ENCODE measurements at regions not wholly inside any gene's neighbourhood (a gene's known extent, or its start where the extent isn't known, plus 50 kb on each side); places are given as distances from the start of the nearest gene placed in this dataset.
"Not testable (repeated sequence)": the region's sequence is repeated elsewhere in the genome, so short reads cannot be mapped to it uniquely, and the experiment has no call there.

DNA sequence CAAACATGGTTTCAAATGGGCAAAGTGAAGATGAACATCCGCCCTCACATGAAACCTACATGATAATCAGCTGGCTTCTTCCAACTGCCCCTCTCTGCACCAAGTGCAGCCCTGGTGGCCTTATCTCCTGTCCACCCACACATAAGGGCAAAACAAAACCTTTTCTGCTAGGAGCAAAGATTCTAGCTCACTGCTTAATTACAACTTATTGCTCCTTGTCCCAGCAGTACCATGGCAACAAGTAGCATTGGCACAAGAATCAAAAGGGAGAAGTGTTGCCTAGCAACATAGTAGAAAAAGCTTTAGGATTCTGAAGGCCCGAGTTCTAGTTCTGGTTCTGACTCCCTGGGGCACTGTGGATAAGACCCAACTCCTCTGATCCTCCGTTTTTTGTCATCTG is 68.7 kb upstream of the BMAL1 start:
- DNase-seq (ENCODE audit: low read depth in 4 of 6, low spot score in 6 of 6) = peak in 2 of 6 donors; percentile 78 to 79
- no peaks in the 10 kb centered on the region for H3K27me3 ChIP-seq (ENCODE audit: control insufficient read depth, insufficient read depth, low read length)
- H3K4me3 ChIP-seq (ENCODE audit: low read depth, low read length) = no peak overlapping the region
- no peaks in the 10 kb centered on the region for H3K9me3 ChIP-seq (ENCODE audit: control insufficient read depth, insufficient read depth, low read length)
- peaks cover 15% of the 10 kb centered on the region for H3K4me1 ChIP-seq (ENCODE audit: control insufficient read depth, insufficient read depth, low read length)
- H3K27ac ChIP-seq (ENCODE audit: low read depth, low read length) = peak overlapping the region; percentile 6
- no peaks in the 10 kb centered on the region for H3K36me3 ChIP-seq (ENCODE audit: control insufficient read depth, insufficient read depth, low read length)
- 69% methylated on average over 1 of the region's 3 CpGs for WGBS (ENCODE audit: insufficient coverage)

DNA sequence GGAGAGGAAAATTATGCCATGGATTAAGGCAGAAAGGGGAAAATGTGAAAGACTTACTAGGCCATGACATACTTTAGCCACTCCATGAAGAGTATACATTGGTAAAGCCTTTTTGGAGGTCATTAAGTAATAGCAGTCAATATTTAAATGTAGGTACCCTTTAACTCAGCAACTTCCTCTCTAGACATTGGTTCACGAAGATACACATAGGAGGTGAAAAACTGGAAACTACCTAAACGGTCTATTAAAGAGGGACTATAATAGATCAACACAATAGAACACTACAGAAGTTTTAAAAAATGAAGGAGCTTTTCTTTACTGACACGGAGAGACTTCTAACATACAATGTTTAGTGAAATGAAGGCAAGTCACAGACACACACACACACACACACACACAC is 68.2 kb upstream of the BMAL1 start:
- H3K4me3 ChIP-seq (ENCODE audit: low read depth, low read length) = no peak overlapping the region
- H3K27me3 ChIP-seq (ENCODE audit: control insufficient read depth, insufficient read depth, low read length) = no peaks in the 10 kb centered on the region
- no peaks in the 10 kb centered on the region for H3K36me3 ChIP-seq (ENCODE audit: control insufficient read depth, insufficient read depth, low read length)
- H3K9me3 ChIP-seq (ENCODE audit: control insufficient read depth, insufficient read depth, low read length) = no peaks in the 10 kb centered on the region
- no peak for DNase-seq (ENCODE audit: low read depth in 4 of 6, low spot score in 6 of 6)
- WGBS (ENCODE audit: insufficient coverage) = no CpG with 5 or more reads among the region's 3 CpGs
- peaks cover 15% of the 10 kb centered on the region for H3K4me1 ChIP-seq (ENCODE audit: control insufficient read depth, insufficient read depth, low read length)
- H3K27ac ChIP-seq (ENCODE audit: low read depth, low read length) = no peak overlapping the region

DNA sequence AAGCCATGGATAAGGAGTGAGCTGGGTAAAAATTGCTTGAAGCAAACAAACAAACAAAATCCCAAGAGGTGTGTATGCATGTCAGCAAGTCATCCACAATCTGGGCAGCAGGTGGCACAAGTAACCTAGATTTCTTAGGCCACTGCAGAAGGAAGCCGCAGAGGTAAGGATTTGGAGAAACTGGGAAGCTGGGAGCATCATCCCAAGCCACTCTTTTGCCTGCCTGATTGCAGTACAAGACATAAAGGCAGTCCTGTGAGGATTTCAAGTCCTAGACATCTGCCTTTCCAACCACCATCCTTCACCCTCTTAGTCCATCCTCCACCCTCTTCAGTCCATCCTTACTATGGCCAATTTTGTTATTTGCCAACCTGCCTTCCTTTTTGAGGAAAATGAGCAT is 67.2 kb upstream of the BMAL1 start:
- H3K27ac ChIP-seq (ENCODE audit: low read depth, low read length) = no peak overlapping the region
- 14% methylated on average over 1 of the region's 1 CpG for WGBS (ENCODE audit: insufficient coverage)
- peak in 4 of 6 donors; percentile 57 to 95 (median 76) for DNase-seq (ENCODE audit: low read depth in 4 of 6, low spot score in 6 of 6)

DNA sequence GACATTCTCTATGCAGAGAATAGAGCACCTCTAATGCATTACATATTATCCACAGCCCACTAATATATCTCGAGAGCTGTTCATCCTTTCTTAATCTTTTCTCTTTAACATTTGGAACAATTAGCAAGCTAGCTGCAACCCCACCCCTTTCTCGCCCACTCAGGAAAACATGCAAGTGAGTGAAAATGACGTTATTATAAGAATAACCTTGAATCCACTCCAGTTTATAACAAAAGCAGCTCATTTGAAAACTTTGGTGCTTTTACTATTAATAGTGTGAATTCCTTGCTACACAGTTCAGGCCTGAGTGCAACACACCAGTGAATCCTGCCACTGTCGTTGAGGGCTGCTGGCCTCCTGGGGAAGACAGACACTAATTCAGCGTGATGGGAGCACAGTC is 63.3 kb upstream of the BMAL1 start:
- WGBS (ENCODE audit: insufficient coverage) = no CpG with 5 or more reads among the region's 5 CpGs
- DNase-seq (ENCODE audit: low read depth in 4 of 6, low spot score in 6 of 6) = no peak
- Histone ChIP-seq H3K36me3 (ENCODE audit: control insufficient read depth, insufficient read depth, low read length) (no peaks in the 10 kb centered on the region), H3K9me3 (ENCODE audit: control insufficient read depth, insufficient read depth, low read length) (no peaks in the 10 kb centered on the region), H3K27me3 (ENCODE audit: control insufficient read depth, insufficient read depth, low read length) (no peaks in the 10 kb centered on the region), H3K4me1 (ENCODE audit: control insufficient read depth, insufficient read depth, low read length) (peaks cover 10% of the 10 kb centered on the region), H3K4me3 (ENCODE audit: low read depth, low read length) (no peak overlapping the region), H3K27ac (ENCODE audit: low read depth, low read length) (no peak overlapping the region)

More for the DNA sequence above, 67.2 kb upstream of the BMAL1 start:
- Histone ChIP-seq H3K27me3 (ENCODE audit: control insufficient read depth, insufficient read depth, low read length) (no peaks in the 10 kb centered on the region), H3K4me3 (ENCODE audit: low read depth, low read length) (no peak overlapping the region), H3K36me3 (ENCODE audit: control insufficient read depth, insufficient read depth, low read length) (no peaks in the 10 kb centered on the region), H3K9me3 (ENCODE audit: control insufficient read depth, insufficient read depth, low read length) (no peaks in the 10 kb centered on the region), H3K4me1 (ENCODE audit: control insufficient read depth, insufficient read depth, low read length) (peaks cover 11% of the 10 kb centered on the region)

DNA sequence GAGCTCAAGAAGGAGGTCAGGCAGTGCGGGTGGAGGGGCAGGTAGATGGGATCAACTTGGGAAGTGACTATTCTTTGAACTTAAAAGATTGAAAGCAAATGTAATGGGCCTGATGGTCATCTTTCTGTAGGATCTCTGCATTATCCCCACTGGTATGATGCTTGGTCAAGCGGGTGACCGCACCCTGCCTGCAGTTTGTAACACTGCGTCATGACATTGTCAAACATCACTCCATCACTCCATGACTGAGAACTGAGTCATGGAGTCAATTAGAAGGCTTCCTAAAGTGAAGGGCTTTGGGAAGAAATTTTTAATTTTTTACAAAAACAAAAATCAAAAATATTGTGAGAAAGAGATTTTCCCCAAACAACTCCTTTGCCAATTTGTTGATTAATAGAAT is 62.4 kb upstream of the BMAL1 start:
- no peaks in the 10 kb centered on the region for H3K27me3 ChIP-seq (ENCODE audit: control insufficient read depth, insufficient read depth, low read length)
- H3K27ac ChIP-seq (ENCODE audit: low read depth, low read length) = no peak overlapping the region
- H3K4me1 ChIP-seq (ENCODE audit: control insufficient read depth, insufficient read depth, low read length) = peaks cover 10% of the 10 kb centered on the region
- no peak overlapping the region for H3K4me3 ChIP-seq (ENCODE audit: low read depth, low read length)
- H3K9me3 ChIP-seq (ENCODE audit: control insufficient read depth, insufficient read depth, low read length) = no peaks in the 10 kb centered on the region
- no peak for DNase-seq (ENCODE audit: low read depth in 4 of 6, low spot score in 6 of 6)
- no peaks in the 10 kb centered on the region for H3K36me3 ChIP-seq (ENCODE audit: control insufficient read depth, insufficient read depth, low read length)
- 100% methylated on average over 3 of the region's 4 CpGs for WGBS (ENCODE audit: insufficient coverage)

DNA sequence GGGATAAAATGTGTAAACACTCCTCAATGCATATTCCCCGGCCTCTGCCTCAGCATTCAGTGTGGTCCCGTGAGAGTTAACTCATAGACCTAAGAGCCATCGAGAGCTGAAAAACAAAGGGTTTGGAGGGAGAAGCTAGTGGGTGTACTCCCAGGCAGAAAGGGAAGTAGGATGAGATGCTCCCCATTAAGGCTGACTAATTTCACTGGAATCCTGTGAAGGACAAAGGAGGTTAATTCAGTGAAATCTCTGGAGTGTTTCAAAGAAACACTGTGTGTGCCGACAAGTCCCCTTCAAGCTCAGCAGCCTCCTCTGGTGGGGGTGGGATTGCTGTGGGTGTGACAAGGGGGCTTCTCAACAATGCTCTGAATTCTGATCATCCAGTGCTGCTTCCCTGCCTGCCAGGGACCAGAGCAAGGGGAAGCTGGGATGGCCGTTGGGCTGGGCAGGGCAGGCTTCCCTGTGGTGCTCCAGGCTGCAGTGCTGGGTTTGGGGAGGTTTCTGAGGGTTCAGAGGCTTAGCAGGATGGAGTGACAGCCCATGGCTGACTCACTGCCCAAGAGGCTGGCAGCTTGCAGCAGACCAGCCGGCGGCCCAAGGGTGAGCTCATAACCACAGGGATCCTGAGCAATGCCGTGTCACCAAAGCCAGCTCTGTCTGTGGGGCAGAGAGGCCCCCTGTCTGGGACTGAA is 61.4 kb upstream of the BMAL1 start:
- H3K27ac ChIP-seq (ENCODE audit: low read depth, low read length) = peak overlapping the region; percentile 17
- H3K36me3 ChIP-seq (ENCODE audit: control insufficient read depth, insufficient read depth, low read length) = no peaks in the 10 kb centered on the region
- no peaks in the 10 kb centered on the region for H3K9me3 ChIP-seq (ENCODE audit: control insufficient read depth, insufficient read depth, low read length)
- WGBS (ENCODE audit: insufficient coverage) = 49% methylated on average over 8 of the region's 8 CpGs
- DNase-seq (ENCODE audit: low read depth in 4 of 6, low spot score in 6 of 6) = no peak
- no peak overlapping the region for H3K4me3 ChIP-seq (ENCODE audit: low read depth, low read length)
- H3K27me3 ChIP-seq (ENCODE audit: control insufficient read depth, insufficient read depth, low read length) = no peaks in the 10 kb centered on the region
- peaks cover 10% of the 10 kb centered on the region for H3K4me1 ChIP-seq (ENCODE audit: control insufficient read depth, insufficient read depth, low read length)

DNA sequence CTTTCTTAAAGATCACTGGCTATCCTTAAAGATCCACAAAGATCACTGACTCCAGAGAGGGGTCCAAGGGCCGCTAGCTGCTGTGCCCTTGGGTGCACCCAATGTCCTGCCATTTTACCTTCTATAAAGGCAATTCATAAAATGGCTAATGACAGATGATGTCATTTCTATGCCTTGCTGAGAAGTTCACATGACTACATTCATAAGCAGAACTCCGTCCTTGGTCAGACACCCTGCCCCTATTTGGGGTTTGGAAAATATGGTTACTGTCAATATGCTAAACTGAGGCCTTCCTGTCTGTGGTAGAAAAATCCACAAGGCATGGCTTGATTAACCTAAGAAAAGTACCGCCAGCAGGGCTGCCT is 60.9 kb upstream of the BMAL1 start:
- peaks cover 10% of the 10 kb centered on the region for H3K4me1 ChIP-seq (ENCODE audit: control insufficient read depth, insufficient read depth, low read length)
- no peak for DNase-seq (ENCODE audit: low read depth in 4 of 6, low spot score in 6 of 6)
- H3K36me3 ChIP-seq (ENCODE audit: control insufficient read depth, insufficient read depth, low read length) = no peaks in the 10 kb centered on the region
- no peaks in the 10 kb centered on the region for H3K9me3 ChIP-seq (ENCODE audit: control insufficient read depth, insufficient read depth, low read length)
- no peak overlapping the region for H3K27ac ChIP-seq (ENCODE audit: low read depth, low read length)
- 60% methylated on average over 1 of the region's 3 CpGs for WGBS (ENCODE audit: insufficient coverage)
- H3K4me3 ChIP-seq (ENCODE audit: low read depth, low read length) = no peak overlapping the region
- H3K27me3 ChIP-seq (ENCODE audit: control insufficient read depth, insufficient read depth, low read length) = no peaks in the 10 kb centered on the region

DNA sequence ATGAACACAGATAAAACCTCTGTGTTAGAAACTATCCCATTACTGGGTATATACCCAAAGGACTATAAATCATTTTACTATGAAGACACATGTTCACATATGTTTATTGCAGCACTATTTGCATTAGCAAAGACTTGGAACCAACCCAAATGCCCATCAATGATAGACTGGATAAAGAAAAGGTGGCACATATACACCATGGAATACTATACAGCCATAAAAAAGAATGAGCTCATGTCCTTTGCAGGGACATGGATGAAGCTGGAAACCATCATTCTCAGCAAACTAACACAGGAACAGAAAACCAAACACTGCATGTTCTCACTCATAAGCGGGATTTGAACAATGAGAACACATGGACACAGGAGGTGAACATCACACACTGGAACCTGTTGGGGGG is 58.9 kb upstream of the BMAL1 start:
- DNase-seq (ENCODE audit: low read depth in 4 of 6, low spot score in 6 of 6); H3K9me3 ChIP-seq (ENCODE audit: control insufficient read depth, insufficient read depth, low read length); H3K27me3 ChIP-seq (ENCODE audit: control insufficient read depth, insufficient read depth, low read length); H3K4me3 ChIP-seq (ENCODE audit: low read depth, low read length); H3K27ac ChIP-seq (ENCODE audit: low read depth, low read length); H3K36me3 ChIP-seq (ENCODE audit: control insufficient read depth, insufficient read depth, low read length): not testable (repeated sequence)
- no CpG with 5 or more reads among the region's 1 CpG for WGBS (ENCODE audit: insufficient coverage)
- peaks cover 22% of the 10 kb centered on the region for H3K4me1 ChIP-seq (ENCODE audit: control insufficient read depth, insufficient read depth, low read length)

DNA sequence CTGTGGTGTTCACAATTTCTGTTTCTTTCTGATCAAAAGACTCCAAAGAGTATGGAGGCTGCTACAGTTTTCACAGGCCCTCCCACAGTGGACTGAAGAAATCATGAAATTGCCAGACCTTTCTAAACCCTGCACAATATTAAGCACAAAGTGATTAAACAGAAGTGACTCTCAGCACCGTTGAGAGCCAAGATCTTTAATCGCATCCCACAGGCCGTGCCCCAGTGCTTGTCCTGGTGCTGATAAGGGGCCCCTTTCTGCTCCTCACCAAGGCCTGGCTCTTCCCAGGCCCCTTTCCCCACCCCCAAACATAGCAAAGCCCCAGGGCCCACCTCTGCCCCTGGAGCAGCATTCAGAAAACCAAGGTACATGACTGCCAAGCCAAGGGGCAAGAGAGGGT is 57.4 kb upstream of the BMAL1 start:
- H3K27me3 ChIP-seq (ENCODE audit: control insufficient read depth, insufficient read depth, low read length) = no peaks in the 10 kb centered on the region
- H3K9me3 ChIP-seq (ENCODE audit: control insufficient read depth, insufficient read depth, low read length) = no peaks in the 10 kb centered on the region
- peaks cover 22% of the 10 kb centered on the region for H3K4me1 ChIP-seq (ENCODE audit: control insufficient read depth, insufficient read depth, low read length)
- no peak overlapping the region for H3K4me3 ChIP-seq (ENCODE audit: low read depth, low read length)
- no peak overlapping the region for H3K27ac ChIP-seq (ENCODE audit: low read depth, low read length)
- WGBS (ENCODE audit: insufficient coverage) = 86% methylated on average over 3 of the region's 3 CpGs
- H3K36me3 ChIP-seq (ENCODE audit: control insufficient read depth, insufficient read depth, low read length) = no peaks in the 10 kb centered on the region
- DNase-seq (ENCODE audit: low read depth in 4 of 6, low spot score in 6 of 6) = no peak

DNA sequence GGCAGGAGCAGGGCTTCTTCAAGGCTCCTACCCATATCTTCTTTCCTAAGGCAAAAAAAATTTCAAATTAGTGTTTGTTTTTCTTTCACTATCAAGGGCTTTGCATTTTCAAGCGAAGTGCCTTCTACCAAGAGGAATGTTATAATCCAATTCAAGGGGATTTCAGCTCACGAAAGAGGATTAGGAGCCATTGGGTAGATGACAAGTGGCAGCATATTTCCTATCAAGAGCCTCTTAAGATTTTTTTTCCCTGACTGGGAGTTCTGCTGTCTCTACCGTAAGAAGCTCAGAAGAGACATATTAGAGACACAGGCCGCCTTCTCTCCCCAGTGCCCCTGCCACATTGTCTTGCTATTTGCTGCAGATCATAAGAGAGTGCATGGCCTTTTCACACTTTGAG is 55.9 kb upstream of the BMAL1 start:
- H3K27me3 ChIP-seq (ENCODE audit: control insufficient read depth, insufficient read depth, low read length) = peaks cover 2% of the 10 kb centered on the region
- H3K36me3 ChIP-seq (ENCODE audit: control insufficient read depth, insufficient read depth, low read length) = no peaks in the 10 kb centered on the region
- H3K9me3 ChIP-seq (ENCODE audit: control insufficient read depth, insufficient read depth, low read length) = no peaks in the 10 kb centered on the region
- no peak overlapping the region for H3K4me3 ChIP-seq (ENCODE audit: low read depth, low read length)
- peak in 1 of 6 donors; percentile 25 for DNase-seq (ENCODE audit: low read depth in 4 of 6, low spot score in 6 of 6)
- peaks cover 13% of the 10 kb centered on the region for H3K4me1 ChIP-seq (ENCODE audit: control insufficient read depth, insufficient read depth, low read length)
- H3K27ac ChIP-seq (ENCODE audit: low read depth, low read length) = no peak overlapping the region
- WGBS (ENCODE audit: insufficient coverage) = 58% methylated on average over 2 of the region's 4 CpGs

Measured in spinal cord (tissue), 9 donors.